GM23248 (cell line): ENCODE measurements at regions not wholly inside any gene's neighbourhood (a gene's known extent, or its start where the extent isn't known, plus 50 kb on each side); places are given as distances from the start of the nearest gene placed in this dataset.

Experiments
- EZH2 ChIP-seq: fragments of 200-600 bp; sonication (generic); IDR thresholded peaks from 2 replicates; pipeline ENCODE4 v1.6.1; 2018; ENCODE audit warnings: antibody characterized with exemption, mild to moderate bottlenecking; ENCODE audit not compliant: insufficient read depth, poor library complexity, severe bottlenecking
- EZH2phosphoT487 ChIP-seq: fragments of 200-600 bp; sonication (generic); IDR thresholded peaks from 2 replicates; pipeline ENCODE4 v1.6.1; 2018; ENCODE audit warnings: antibody characterized with exemption, moderate library complexity, mild to moderate bottlenecking, low read depth; ENCODE audit not compliant: insufficient read depth

GRCh38 chr18:41357708-41358107 is 597.3 kb upstream of the PIK3C3 start:
- TF ChIP-seq EZH2phosphoT487 = no peak
- no peak for TF ChIP-seq EZH2
